ENCODE measurements at regions not wholly inside any gene's neighbourhood (a gene's known extent, or its start where the extent isn't known, plus 50 kb on each side); places are given as distances from the start of the nearest gene placed in this dataset.

- no peaks in the 10 kb centered on the region for H3K36me3 Mint-ChIP-seq (ENCODE audit: low read depth)
- no peak for DNase-seq (ENCODE audit: low spot score)
- H3K27me3 Mint-ChIP-seq (ENCODE audit: low read depth), result no peaks in the 10 kb centered on the region
- no peaks in the 10 kb centered on the region for H3K4me1 Mint-ChIP-seq (ENCODE audit: low read depth)
- intact Hi-C loops (cut with micrococcal nuclease), result no loop called here
- no peaks in the 10 kb centered on the region for H3K9me3 Mint-ChIP-seq
- H3K4me3 Mint-ChIP-seq (ENCODE audit: low read depth), result no peak overlapping the region
- H3K27ac Mint-ChIP-seq, result no peak overlapping the region
Observed at GRCh38 chr15:52893338-52893737, 103.2 kb upstream of the ONECUT1 start.

- Mint-ChIP-seq H3K4me1 (ENCODE audit: low read depth) (no peaks in the 10 kb centered on the region), H3K27ac (no peak overlapping the region), H3K36me3 (ENCODE audit: low read depth) (no peaks in the 10 kb centered on the region), H3K27me3 (ENCODE audit: low read depth) (peaks cover under 1% of the 10 kb centered on the region), H3K4me3 (ENCODE audit: low read depth) (no peak overlapping the region), H3K9me3 (no peaks in the 10 kb centered on the region)
- intact Hi-C loops (cut with micrococcal nuclease), result no loop called here
- DNase-seq (ENCODE audit: low spot score), result no peak
Observed at GRCh38 chr15:52879904-52880303, 89.8 kb upstream of the ONECUT1 start.

- Mint-ChIP-seq H3K4me1 (ENCODE audit: low read depth) (no peaks in the 10 kb centered on the region), H3K9me3 (no peaks in the 10 kb centered on the region), H3K36me3 (ENCODE audit: low read depth) (no peaks in the 10 kb centered on the region), H3K4me3 (ENCODE audit: low read depth) (no peak overlapping the region), H3K27ac (no peak overlapping the region), H3K27me3 (ENCODE audit: low read depth) (no peaks in the 10 kb centered on the region)
- no peak for DNase-seq (ENCODE audit: low spot score)
- intact Hi-C loops (cut with micrococcal nuclease), result no loop called here
Observed at GRCh38 chr15:52879145-52879544, 89.0 kb upstream of the ONECUT1 start.

- H3K4me3 Mint-ChIP-seq (ENCODE audit: low read depth), result no peak overlapping the region
- no peak for DNase-seq (ENCODE audit: low spot score)
- H3K27ac Mint-ChIP-seq, result no peak overlapping the region
- H3K4me1 Mint-ChIP-seq (ENCODE audit: low read depth), result no peaks in the 10 kb centered on the region
- intact Hi-C loops (cut with micrococcal nuclease), result no loop called here
- no peaks in the 10 kb centered on the region for H3K27me3 Mint-ChIP-seq (ENCODE audit: low read depth)
- no peaks in the 10 kb centered on the region for H3K9me3 Mint-ChIP-seq
- H3K36me3 Mint-ChIP-seq (ENCODE audit: low read depth), result no peaks in the 10 kb centered on the region
Observed at GRCh38 chr15:52876991-52877663, 87.0 kb upstream of the ONECUT1 start.

GRCh38 chr15:52872036-52872818, 82.1 kb upstream of the ONECUT1 start:
- H3K4me1 Mint-ChIP-seq (ENCODE audit: low read depth), result no peaks in the 10 kb centered on the region
- no peak for DNase-seq (ENCODE audit: low spot score)
- H3K27me3 Mint-ChIP-seq (ENCODE audit: low read depth), result no peaks in the 10 kb centered on the region
- no peaks in the 10 kb centered on the region for H3K36me3 Mint-ChIP-seq (ENCODE audit: low read depth)
- no peak overlapping the region for H3K4me3 Mint-ChIP-seq (ENCODE audit: low read depth)
- H3K27ac Mint-ChIP-seq, result no peak overlapping the region
- intact Hi-C loops (cut with micrococcal nuclease), result no loop called here
- no peaks in the 10 kb centered on the region for H3K9me3 Mint-ChIP-seq

GRCh38 chr15:52870015-52870414, 79.9 kb upstream of the ONECUT1 start:
- H3K27me3 Mint-ChIP-seq (ENCODE audit: low read depth), result no peaks in the 10 kb centered on the region
- H3K9me3 Mint-ChIP-seq, result peaks cover 6% of the 10 kb centered on the region
- H3K36me3 Mint-ChIP-seq (ENCODE audit: low read depth), result no peaks in the 10 kb centered on the region
- H3K27ac Mint-ChIP-seq, result no peak overlapping the region
- intact Hi-C loops (cut with micrococcal nuclease), result no loop called here
- no peak for DNase-seq (ENCODE audit: low spot score)
- H3K4me3 Mint-ChIP-seq (ENCODE audit: low read depth), result no peak overlapping the region
- H3K4me1 Mint-ChIP-seq (ENCODE audit: low read depth), result no peaks in the 10 kb centered on the region

GRCh38 chr15:52866698-52867097, 76.6 kb upstream of the ONECUT1 start:
- no peaks in the 10 kb centered on the region for H3K4me1 Mint-ChIP-seq (ENCODE audit: low read depth)
- no peak for DNase-seq (ENCODE audit: low spot score)
- no peak overlapping the region for H3K4me3 Mint-ChIP-seq (ENCODE audit: low read depth)
- H3K9me3 Mint-ChIP-seq, result peaks cover 6% of the 10 kb centered on the region
- no peaks in the 10 kb centered on the region for H3K36me3 Mint-ChIP-seq (ENCODE audit: low read depth)
- H3K27me3 Mint-ChIP-seq (ENCODE audit: low read depth), result no peaks in the 10 kb centered on the region
- H3K27ac Mint-ChIP-seq, result no peak overlapping the region
- intact Hi-C loops (cut with micrococcal nuclease), result no loop called here

GRCh38 chr15:52862677-52863076, 72.5 kb upstream of the ONECUT1 start:
- Mint-ChIP-seq H3K27me3 (ENCODE audit: low read depth) (no peaks in the 10 kb centered on the region), H3K9me3 (peaks cover 6% of the 10 kb centered on the region), H3K4me3 (ENCODE audit: low read depth) (no peak overlapping the region), H3K36me3 (ENCODE audit: low read depth) (no peaks in the 10 kb centered on the region), H3K27ac (no peak overlapping the region), H3K4me1 (ENCODE audit: low read depth) (no peaks in the 10 kb centered on the region)
- intact Hi-C loops (cut with micrococcal nuclease), result no loop called here
- DNase-seq (ENCODE audit: low spot score), result no peak

- Mint-ChIP-seq H3K4me3 (ENCODE audit: low read depth) (no peak overlapping the region), H3K36me3 (ENCODE audit: low read depth) (no peaks in the 10 kb centered on the region), H3K9me3 (no peaks in the 10 kb centered on the region), H3K27ac (no peak overlapping the region), H3K4me1 (ENCODE audit: low read depth) (no peaks in the 10 kb centered on the region), H3K27me3 (ENCODE audit: low read depth) (no peaks in the 10 kb centered on the region)
- intact Hi-C loops (cut with micrococcal nuclease), result no loop called here
- DNase-seq (ENCODE audit: low spot score), result no peak
Observed at GRCh38 chr15:52858782-52859176, 68.6 kb upstream of the ONECUT1 start.

- DNase-seq (ENCODE audit: low spot score), result no peak
- Mint-ChIP-seq H3K27me3 (ENCODE audit: low read depth) (no peaks in the 10 kb centered on the region), H3K9me3 (no peaks in the 10 kb centered on the region), H3K4me1 (ENCODE audit: low read depth) (no peaks in the 10 kb centered on the region), H3K36me3 (ENCODE audit: low read depth) (no peaks in the 10 kb centered on the region), H3K27ac (no peak overlapping the region), H3K4me3 (ENCODE audit: low read depth) (no peak overlapping the region)
- intact Hi-C loops (cut with micrococcal nuclease), result no loop called here
Observed at GRCh38 chr15:52857937-52858781, 68.0 kb upstream of the ONECUT1 start.

GRCh38 chr15:52857471-52857870, 67.3 kb upstream of the ONECUT1 start:
- no peak for DNase-seq (ENCODE audit: low spot score)
- Mint-ChIP-seq H3K27me3 (ENCODE audit: low read depth) (no peaks in the 10 kb centered on the region), H3K27ac (no peak overlapping the region), H3K36me3 (ENCODE audit: low read depth) (no peaks in the 10 kb centered on the region), H3K4me3 (ENCODE audit: low read depth) (no peak overlapping the region), H3K9me3 (no peaks in the 10 kb centered on the region), H3K4me1 (ENCODE audit: low read depth) (no peaks in the 10 kb centered on the region)
- intact Hi-C loops (cut with micrococcal nuclease), result no loop called here

- H3K4me3 Mint-ChIP-seq (ENCODE audit: low read depth), result no peak overlapping the region
- intact Hi-C loops (cut with micrococcal nuclease), result no loop called here
- H3K9me3 Mint-ChIP-seq, result no peaks in the 10 kb centered on the region
- no peak for DNase-seq (ENCODE audit: low spot score)
- no peak overlapping the region for H3K27ac Mint-ChIP-seq
- no peaks in the 10 kb centered on the region for H3K27me3 Mint-ChIP-seq (ENCODE audit: low read depth)
- H3K4me1 Mint-ChIP-seq (ENCODE audit: low read depth), result no peaks in the 10 kb centered on the region
- no peaks in the 10 kb centered on the region for H3K36me3 Mint-ChIP-seq (ENCODE audit: low read depth)
Observed at GRCh38 chr15:52856286-52856685, 66.2 kb upstream of the ONECUT1 start.

- no peak overlapping the region for H3K27ac Mint-ChIP-seq
- DNase-seq (ENCODE audit: low spot score), result no peak
- intact Hi-C loops (cut with micrococcal nuclease), result no loop called here
- no peaks in the 10 kb centered on the region for H3K27me3 Mint-ChIP-seq (ENCODE audit: low read depth)
- no peak overlapping the region for H3K4me3 Mint-ChIP-seq (ENCODE audit: low read depth)
- no peaks in the 10 kb centered on the region for H3K9me3 Mint-ChIP-seq
- no peaks in the 10 kb centered on the region for H3K4me1 Mint-ChIP-seq (ENCODE audit: low read depth)
- H3K36me3 Mint-ChIP-seq (ENCODE audit: low read depth), result no peaks in the 10 kb centered on the region
Observed at GRCh38 chr15:52855157-52855556, 65.0 kb upstream of the ONECUT1 start.
